MM.1S (cell line): ENCODE measurements at regions not wholly inside any gene's neighbourhood (a gene's known extent, or its start where the extent isn't known, plus 50 kb on each side); places are given as distances from the start of the nearest gene placed in this dataset.

ENCODE experiments used
- DNase-seq: peaks from one replicate; pipeline ENCODE4 v3.0.0-alpha.2; 2015
- H2AFZ ChIP-seq: fragments of 300-600 bp; sonication (generic); 2 replicates; pipeline ENCODE4 v1.6.0; 2016; ENCODE audit warnings: antibody characterized with exemption, low read length
- H3F3A ChIP-seq: fragments of 300-600 bp; sonication (generic); 2 replicates; pipeline ENCODE4 v1.6.1; 2016; ENCODE audit warnings: mild to moderate bottlenecking, antibody characterized with exemption, low read length, moderate library complexity, mixed read lengths; ENCODE audit not compliant: insufficient read depth
- H3K27ac ChIP-seq: fragments of 300-600 bp; sonication (generic); 2 replicates; pipeline ENCODE4 v1.5.1; 2016; ENCODE audit warnings: mild to moderate bottlenecking, low read length
- H3K27me3 ChIP-seq: fragments of 300-600 bp; sonication (generic); replicated peaks from 2 replicates; pipeline ENCODE4 v1.6.0; 2016; ENCODE audit warnings: low read length; ENCODE audit not compliant: insufficient read depth
- H3K36me3 ChIP-seq: fragments of 300-600 bp; sonication (generic); replicated peaks from 2 replicates; pipeline ENCODE4 v1.6.1; 2016; ENCODE audit warnings: mild to moderate bottlenecking, low read length, mixed read lengths; ENCODE audit not compliant: insufficient read depth
- H3K4me1 ChIP-seq: fragments of 300-600 bp; sonication (generic); 2 replicates; pipeline ENCODE4 v1.6.1; 2016; ENCODE audit warnings: low read length, mixed read lengths
- H3K4me2 ChIP-seq: fragments of 300-600 bp; sonication (generic); 2 replicates; pipeline ENCODE4 v1.6.0; 2016; ENCODE audit warnings: low read depth, low read length
- H3K4me3 ChIP-seq: fragments of 300-600 bp; sonication (generic); 2 replicates; pipeline ENCODE4 v1.5.1; 2016; ENCODE audit warnings: low read length, mixed read lengths
- H3K79me2 ChIP-seq: fragments of 300-600 bp; sonication (generic); 2 replicates; pipeline ENCODE4 v1.6.1; 2016; ENCODE audit warnings: mixed run types, low read length, mixed read lengths
- H3K9ac ChIP-seq: fragments of 300-600 bp; sonication (generic); 2 replicates; pipeline ENCODE4 v1.6.1; 2016; ENCODE audit warnings: low read length, mixed read lengths
- H3K9me2 ChIP-seq: fragments of 300-600 bp; sonication (generic); replicated peaks from 2 replicates; pipeline ENCODE4 v1.6.1; 2016; ENCODE audit warnings: mild to moderate bottlenecking, low read length, mixed read lengths; ENCODE audit not compliant: insufficient read depth
- H3K9me3 ChIP-seq: fragments of 300-600 bp; sonication (generic); replicated peaks from 2 replicates; pipeline ENCODE4 v1.6.1; 2016; ENCODE audit warnings: mild to moderate bottlenecking, low read length, mixed read lengths; ENCODE audit not compliant: insufficient read depth
- H4K20me1 ChIP-seq: fragments of 300-600 bp; sonication (generic); 2 replicates; pipeline ENCODE4 v1.6.1; 2016; ENCODE audit warnings: mild to moderate bottlenecking, low read length, moderate library complexity, mixed read lengths; ENCODE audit not compliant: insufficient read depth
- CTCF ChIP-seq: fragments of 300-600 bp; sonication (generic); IDR thresholded peaks from 2 replicates; pipeline ENCODE4 v1.5.1; 2016; ENCODE audit warnings: antibody characterized with exemption, low read length, mixed read lengths
- EZH2 ChIP-seq: fragments of 300-600 bp; sonication (generic); optimal IDR thresholded peaks from 2 replicates; pipeline ENCODE3; 2017; ENCODE audit warnings: low read depth, mild to moderate bottlenecking, antibody characterized with exemption, low read length, mixed read lengths
- EZH2phosphoT487 ChIP-seq: fragments of 300-600 bp; sonication (generic); IDR thresholded peaks from 2 replicates; pipeline ENCODE4 v1.6.1; 2018; ENCODE audit warnings: antibody characterized with exemption, low read length

DNA sequence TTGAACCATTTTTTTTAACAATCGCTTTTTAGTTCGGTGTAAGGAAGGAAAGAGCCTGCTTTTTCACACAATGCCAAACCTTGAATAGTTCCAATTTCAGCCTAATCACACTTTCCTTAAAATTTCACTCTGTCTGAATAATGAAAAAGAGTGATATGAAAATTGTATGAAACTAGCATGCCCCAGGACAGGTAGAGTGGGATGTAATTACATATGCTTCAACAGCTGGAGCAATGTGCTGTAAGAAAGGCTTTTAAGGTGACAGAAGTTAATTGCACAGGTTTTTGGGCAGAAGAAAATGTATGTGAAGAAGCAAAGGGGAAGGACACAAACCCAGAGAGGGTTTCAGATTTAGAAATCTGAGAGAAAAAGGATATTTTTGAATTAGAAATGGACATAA, 184.0 kb downstream of the DSC3 start:
- Histone ChIP-seq H3K9ac (no peak overlapping the region), H4K20me1 (no peaks in the 10 kb centered on the region), H3K27me3 (no peaks in the 10 kb centered on the region), H3K36me3 (no peaks in the 10 kb centered on the region), H3K9me3 (no peaks in the 10 kb centered on the region), H3K79me2 (no peaks in the 10 kb centered on the region), H3K9me2 (no peaks in the 10 kb centered on the region), H2AFZ (no peak overlapping the region), H3K27ac (no peak overlapping the region), H3K4me2 (no peak overlapping the region), H3K4me1 (no peaks in the 10 kb centered on the region), H3F3A (no peaks in the 10 kb centered on the region), H3K4me3 (no peak overlapping the region)
- TF ChIP-seq EZH2phosphoT487 (no peak), EZH2 (no peak), CTCF (no peak)
- DNase-seq = no peak

DNA sequence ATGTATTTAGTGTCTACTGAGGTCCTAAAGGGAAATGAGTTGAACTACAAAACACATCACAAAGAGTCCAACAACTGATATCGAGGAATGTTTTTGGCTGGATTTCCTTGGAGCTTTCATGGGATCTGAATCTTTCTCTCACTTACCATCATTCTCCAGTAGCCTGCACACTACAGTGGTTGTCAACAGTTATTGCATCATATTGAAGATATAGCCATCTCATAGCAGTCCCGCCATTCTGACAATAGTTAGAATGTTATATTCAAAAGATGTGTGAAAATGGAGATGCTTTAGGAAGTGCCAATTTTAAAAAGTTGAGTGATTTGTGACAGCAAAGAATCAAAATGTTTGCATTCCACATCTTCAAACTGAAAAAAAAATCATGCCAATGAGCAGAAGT, 186.8 kb downstream of the DSC3 start:
- Histone ChIP-seq H3K9me2 (no peaks in the 10 kb centered on the region), H2AFZ (no peak overlapping the region), H3K4me2 (no peak overlapping the region), H3K36me3 (no peaks in the 10 kb centered on the region), H3K4me1 (no peaks in the 10 kb centered on the region), H3K79me2 (no peaks in the 10 kb centered on the region), H3F3A (no peaks in the 10 kb centered on the region), H4K20me1 (no peaks in the 10 kb centered on the region), H3K9ac (no peak overlapping the region), H3K4me3 (no peak overlapping the region), H3K27ac (no peak overlapping the region), H3K9me3 (no peaks in the 10 kb centered on the region), H3K27me3 (no peaks in the 10 kb centered on the region)
- TF ChIP-seq CTCF (no peak), EZH2phosphoT487 (no peak), EZH2 (no peak)
- DNase-seq = no peak

- Histone ChIP-seq H3F3A (no peaks in the 10 kb centered on the region), H3K4me3 (no peak overlapping the region)
These were observed 189.6 kb downstream of the DSC3 start for GRCh38 chr18:30852980-30853379.

More at GRCh38 chr18:30852980-30853379, 189.6 kb downstream of the DSC3 start:
- no peaks in the 10 kb centered on the region for H3K79me2 ChIP-seq
- H3K9me2 ChIP-seq = no peaks in the 10 kb centered on the region
- no peak overlapping the region for H3K9ac ChIP-seq
- H3K4me2 ChIP-seq = no peak overlapping the region
- no peak overlapping the region for H3K27ac ChIP-seq
- H4K20me1 ChIP-seq = no peaks in the 10 kb centered on the region
- H3K9me3 ChIP-seq = no peaks in the 10 kb centered on the region
- no peak overlapping the region for H2AFZ ChIP-seq
- DNase-seq = no peak
- H3K36me3 ChIP-seq = no peaks in the 10 kb centered on the region
- no peaks in the 10 kb centered on the region for H3K4me1 ChIP-seq
- no peak for TF ChIP-seq EZH2
- TF ChIP-seq EZH2phosphoT487 = no peak
- no peak for TF ChIP-seq CTCF
- no peaks in the 10 kb centered on the region for H3K27me3 ChIP-seq
